Skeletal muscle tissue (tissue), 3 donors: ENCODE measurements at regions not wholly inside any gene's neighbourhood (a gene's known extent, or its start where the extent isn't known, plus 50 kb on each side); places are given as distances from the start of the nearest gene placed in this dataset.

ENCODE experiments used
- H3K27ac ChIP-seq: one replicate; pipeline ENCODE4 v1.7.0; 2013; ENCODE audit warnings: mild to moderate bottlenecking, low read depth, low read length, inconsistent platforms
- H3K27me3 ChIP-seq, 3 donors: one replicate each; pipeline ENCODE4 v1.7.0; 2013; ENCODE audit warnings: low read length in 3 of 3; ENCODE audit not compliant: control insufficient read depth in 3 of 3, insufficient read depth in 3 of 3
- H3K36me3 ChIP-seq, 3 donors: one replicate each; pipeline ENCODE4 v1.7.0; 2013; ENCODE audit warnings: low read length in 3 of 3; ENCODE audit not compliant: control insufficient read depth in 3 of 3, insufficient read depth in 3 of 3
- H3K4me1 ChIP-seq, 3 donors: one replicate each; pipeline ENCODE4 v1.7.0; 2013; ENCODE audit warnings: low read length in 3 of 3, mild to moderate bottlenecking in 3 of 3; ENCODE audit not compliant: control insufficient read depth in 3 of 3, insufficient read depth in 3 of 3
- H3K4me3 ChIP-seq, 3 donors: one replicate each; pipeline ENCODE4 v1.7.0; 2013; ENCODE audit warnings: low read length in 3 of 3
- H3K9ac ChIP-seq, 3 donors: one replicate each; pipeline ENCODE4 v1.7.0; 2013; ENCODE audit warnings: low read length in 3 of 3, mild to moderate bottlenecking in 3 of 3, moderate library complexity in 2 of 3, low read depth in 1 of 3
- H3K9me3 ChIP-seq, 3 donors: one replicate each; pipeline ENCODE4 v1.7.0; 2013; ENCODE audit warnings: low read length in 3 of 3; ENCODE audit not compliant: control insufficient read depth in 3 of 3
- donor health status: Osteomylitis.

- Histone ChIP-seq H3K4me1 (peaks cover 0 to 6% (median 5%) of the 10 kb centered on the region in 3 donors), H3K27me3 (peaks cover 2 to 4% (median 3%) of the 10 kb centered on the region in 3 donors), H3K9me3 (no peaks in the 10 kb centered on the region), H3K9ac (no peak overlapping the region), H3K27ac (no peak overlapping the region), H3K36me3 (no peaks in the 10 kb centered on the region), H3K4me3 (no peak overlapping the region)
Observed at GRCh38 chr15:69881766-69882165, 216.0 kb downstream of the TLE3 start.

- no peaks in the 10 kb centered on the region for H3K36me3 ChIP-seq
- no peaks in the 10 kb centered on the region for H3K9me3 ChIP-seq
- H3K4me1 ChIP-seq: peaks cover 0 to 6% (median 5%) of the 10 kb centered on the region in 3 donors
- H3K27ac ChIP-seq: no peak overlapping the region
- H3K9ac ChIP-seq: no peak overlapping the region
- peaks cover 2 to 4% (median 3%) of the 10 kb centered on the region in 3 donors for H3K27me3 ChIP-seq
- no peak overlapping the region for H3K4me3 ChIP-seq
Observed at GRCh38 chr15:69883306-69883705, 214.4 kb downstream of the TLE3 start.

- peaks cover 2 to 3% (median 2%) of the 10 kb centered on the region in 3 donors for H3K27me3 ChIP-seq
- H3K9me3 ChIP-seq: no peaks in the 10 kb centered on the region
- peaks cover 0 to 6% (median 5%) of the 10 kb centered on the region in 3 donors for H3K4me1 ChIP-seq
- H3K36me3 ChIP-seq: no peaks in the 10 kb centered on the region
- no peak overlapping the region for H3K4me3 ChIP-seq
- no peak overlapping the region for H3K27ac ChIP-seq
- no peak overlapping the region for H3K9ac ChIP-seq
Observed at GRCh38 chr15:69885173-69885955, 212.4 kb downstream of the TLE3 start.

- Histone ChIP-seq H3K4me3 (no peak overlapping the region), H3K9me3 (no peaks in the 10 kb centered on the region), H3K36me3 (no peaks in the 10 kb centered on the region), H3K9ac (no peak overlapping the region), H3K27ac (no peak overlapping the region), H3K4me1 (no peaks in the 10 kb centered on the region), H3K27me3 (peaks cover 0 to 3% (median 2%) of the 10 kb centered on the region in 3 donors)
Observed at GRCh38 chr15:69887009-69887408, 210.7 kb downstream of the TLE3 start.

- Histone ChIP-seq H3K9me3 (no peaks in the 10 kb centered on the region), H3K4me1 (no peaks in the 10 kb centered on the region), H3K27ac (no peak overlapping the region), H3K4me3 (no peak overlapping the region), H3K9ac (no peak overlapping the region), H3K27me3 (peaks cover 0 to 3% (median 2%) of the 10 kb centered on the region in 3 donors), H3K36me3 (no peaks in the 10 kb centered on the region)
Observed at GRCh38 chr15:69887553-69887952, 210.2 kb downstream of the TLE3 start.

- no peak overlapping the region for H3K27ac ChIP-seq
- peaks cover 0 to 3% (median under 1%) of the 10 kb centered on the region in 3 donors for H3K4me1 ChIP-seq
- no peaks in the 10 kb centered on the region for H3K9me3 ChIP-seq
- H3K4me3 ChIP-seq: no peak overlapping the region
- H3K9ac ChIP-seq: no peak overlapping the region
- no peaks in the 10 kb centered on the region for H3K36me3 ChIP-seq
- H3K27me3 ChIP-seq: peaks cover 0 to 3% (median 2%) of the 10 kb centered on the region in 3 donors
Observed at GRCh38 chr15:69888406-69888805, 209.3 kb downstream of the TLE3 start.

GRCh38 chr15:69891070-69891536, 206.6 kb downstream of the TLE3 start:
- no peak overlapping the region for H3K4me3 ChIP-seq
- H3K9me3 ChIP-seq: no peaks in the 10 kb centered on the region
- H3K4me1 ChIP-seq: peaks cover 6 to 15% (median 11%) of the 10 kb centered on the region in 3 donors
- peaks cover 0 to 3% (median 0%) of the 10 kb centered on the region in 3 donors for H3K27me3 ChIP-seq
- H3K27ac ChIP-seq: no peak overlapping the region
- no peaks in the 10 kb centered on the region for H3K36me3 ChIP-seq
- no peak overlapping the region for H3K9ac ChIP-seq

GRCh38 chr15:69891606-69892005, 206.1 kb downstream of the TLE3 start:
- Histone ChIP-seq H3K27ac (no peak overlapping the region), H3K36me3 (no peaks in the 10 kb centered on the region), H3K4me1 (peaks cover 6 to 15% (median 11%) of the 10 kb centered on the region in 3 donors), H3K27me3 (no peaks in the 10 kb centered on the region), H3K4me3 (no peak overlapping the region), H3K9ac (no peak overlapping the region), H3K9me3 (no peaks in the 10 kb centered on the region)

- no peak overlapping the region for H3K9ac ChIP-seq
- H3K4me1 ChIP-seq: peaks cover 6 to 15% (median 11%) of the 10 kb centered on the region in 3 donors
- H3K4me3 ChIP-seq: no peak overlapping the region
- no peaks in the 10 kb centered on the region for H3K9me3 ChIP-seq
- H3K36me3 ChIP-seq: no peaks in the 10 kb centered on the region
- no peaks in the 10 kb centered on the region for H3K27me3 ChIP-seq
- H3K27ac ChIP-seq: no peak overlapping the region
Observed at GRCh38 chr15:69892351-69892750, 205.4 kb downstream of the TLE3 start.

GRCh38 chr15:69893086-69893485, 204.6 kb downstream of the TLE3 start:
- no peaks in the 10 kb centered on the region for H3K27me3 ChIP-seq
- no peaks in the 10 kb centered on the region for H3K36me3 ChIP-seq
- H3K27ac ChIP-seq: no peak overlapping the region
- H3K4me1 ChIP-seq: peaks cover 6 to 15% (median 11%) of the 10 kb centered on the region in 3 donors
- H3K9ac ChIP-seq: no peak overlapping the region
- H3K4me3 ChIP-seq: no peak overlapping the region
- no peaks in the 10 kb centered on the region for H3K9me3 ChIP-seq
